22Rv1 (cell line): ENCODE measurements at regions not wholly inside any gene's neighbourhood (a gene's known extent, or its start where the extent isn't known, plus 50 kb on each side); places are given as distances from the start of the nearest gene placed in this dataset.

ENCODE experiments used
- H3K27ac ChIP-seq: fragments of 450-650 bp; 2 replicates; pipeline ENCODE4 v1.5.1; 2017
- ZFX ChIP-seq: fragments of 450-650 bp; IDR thresholded peaks from 2 replicates; pipeline ENCODE4 v1.6.1; 2017; ENCODE audit warnings: antibody characterized with exemption, borderline replicate concordance
- TF ChIP-seq, protein P1 (sequence below): fragments of 450-650 bp; IDR thresholded peaks from 2 replicates; pipeline ENCODE4 v1.5.1; 2017; ENCODE audit warnings: mild to moderate bottlenecking

GRCh38 chr9:3012842-3013241 is 168.9 kb upstream of the PUM3 start:
- TF ChIP-seq, protein P1, sequence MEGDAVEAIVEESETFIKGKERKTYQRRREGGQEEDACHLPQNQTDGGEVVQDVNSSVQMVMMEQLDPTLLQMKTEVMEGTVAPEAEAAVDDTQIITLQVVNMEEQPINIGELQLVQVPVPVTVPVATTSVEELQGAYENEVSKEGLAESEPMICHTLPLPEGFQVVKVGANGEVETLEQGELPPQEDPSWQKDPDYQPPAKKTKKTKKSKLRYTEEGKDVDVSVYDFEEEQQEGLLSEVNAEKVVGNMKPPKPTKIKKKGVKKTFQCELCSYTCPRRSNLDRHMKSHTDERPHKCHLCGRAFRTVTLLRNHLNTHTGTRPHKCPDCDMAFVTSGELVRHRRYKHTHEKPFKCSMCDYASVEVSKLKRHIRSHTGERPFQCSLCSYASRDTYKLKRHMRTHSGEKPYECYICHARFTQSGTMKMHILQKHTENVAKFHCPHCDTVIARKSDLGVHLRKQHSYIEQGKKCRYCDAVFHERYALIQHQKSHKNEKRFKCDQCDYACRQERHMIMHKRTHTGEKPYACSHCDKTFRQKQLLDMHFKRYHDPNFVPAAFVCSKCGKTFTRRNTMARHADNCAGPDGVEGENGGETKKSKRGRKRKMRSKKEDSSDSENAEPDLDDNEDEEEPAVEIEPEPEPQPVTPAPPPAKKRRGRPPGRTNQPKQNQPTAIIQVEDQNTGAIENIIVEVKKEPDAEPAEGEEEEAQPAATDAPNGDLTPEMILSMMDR, result no peak
- no peak overlapping the region for H3K27ac ChIP-seq

GRCh38 chr9:3012245-3012644 is 168.3 kb upstream of the PUM3 start:
- no peak overlapping the region for H3K27ac ChIP-seq
- no peak for TF ChIP-seq ZFX
- TF ChIP-seq, protein P1, result no peak

- H3K27ac ChIP-seq, result no peak overlapping the region
- no peak for TF ChIP-seq ZFX
- TF ChIP-seq, protein P1, result no peak
Observed at GRCh38 chr9:3008091-3008490, 164.2 kb upstream of the PUM3 start.

GRCh38 chr9:3007326-3007725 is 163.4 kb upstream of the PUM3 start:
- TF ChIP-seq ZFX, result no peak
- TF ChIP-seq, protein P1, result no peak
- no peak overlapping the region for H3K27ac ChIP-seq

DNA sequence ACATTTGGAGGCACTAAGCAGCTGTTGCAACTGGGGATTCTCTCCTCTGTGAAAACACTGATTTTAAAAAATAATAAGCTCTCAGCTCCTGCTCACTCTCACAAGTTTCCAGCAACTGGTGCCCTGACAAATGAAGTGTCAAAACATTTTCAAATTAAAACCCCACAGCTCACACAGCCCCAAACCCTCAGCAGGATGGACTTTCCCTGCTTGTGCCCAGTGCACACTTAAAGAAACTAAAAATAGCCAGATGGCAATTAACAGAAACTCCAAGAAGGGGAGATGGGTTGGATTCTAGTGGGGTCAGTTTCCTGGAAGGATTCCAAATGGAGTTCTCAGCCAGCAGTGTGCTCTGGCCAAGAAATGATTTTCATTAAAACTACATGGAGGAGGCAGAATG is 163.0 kb upstream of the PUM3 start:
- no peak overlapping the region for H3K27ac ChIP-seq
- TF ChIP-seq, protein P1, result no peak

GRCh38 chr9:3004572-3004971 is 160.7 kb upstream of the PUM3 start:
- no peak overlapping the region for H3K27ac ChIP-seq

DNA sequence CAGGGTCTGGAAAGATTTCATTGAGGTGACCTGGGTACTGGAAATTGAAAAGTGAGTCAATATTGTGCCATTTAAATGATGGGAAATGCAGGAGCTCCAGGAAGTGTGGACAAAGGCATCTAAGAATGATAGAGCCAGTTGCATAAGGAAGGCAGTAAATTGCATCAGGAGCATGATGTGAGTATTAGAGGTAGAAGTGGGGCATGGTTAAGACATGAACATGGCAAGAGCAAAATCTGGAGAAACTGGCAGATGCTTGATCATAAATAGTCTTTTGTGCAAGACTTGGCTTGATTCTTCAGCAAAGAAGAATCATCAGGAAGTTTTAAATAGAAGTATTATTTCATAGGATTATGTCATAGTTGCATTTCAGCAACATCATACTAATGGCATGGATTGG is 157.4 kb upstream of the PUM3 start:
- TF ChIP-seq, protein P1, result no peak
- TF ChIP-seq ZFX, result no peak
- H3K27ac ChIP-seq, result no peak overlapping the region

More at GRCh38 chr9:3004572-3004971, 160.7 kb upstream of the PUM3 start:
- TF ChIP-seq ZFX, result no peak
- TF ChIP-seq, protein P1, result no peak
